ENCODE measurements at regions not wholly inside any gene's neighbourhood (a gene's known extent, or its start where the extent isn't known, plus 50 kb on each side); places are given as distances from the start of the nearest gene placed in this dataset.

GRCh38 chr9:88077071-88077617 lies 61.1 kb downstream of the SPATA31C2 start:
- DNase-seq = no peak

GRCh38 chr9:88076286-88077070 lies 61.8 kb downstream of the SPATA31C2 start:
- DNase-seq = peak; percentile 3

- no peak for DNase-seq
Observed at GRCh38 chr9:88075966-88076285, 62.3 kb downstream of the SPATA31C2 start.

- no peak for DNase-seq
Observed at GRCh38 chr9:88075506-88075905, 62.8 kb downstream of the SPATA31C2 start.

- DNase-seq = no peak
Observed at GRCh38 chr9:88074931-88075330, 63.3 kb downstream of the SPATA31C2 start.

- DNase-seq = no peak
Observed at GRCh38 chr9:88072831-88073375, 65.4 kb downstream of the SPATA31C2 start.

- no peak for DNase-seq
Observed at GRCh38 chr9:88071331-88071730, 66.9 kb downstream of the SPATA31C2 start.

- no peak for DNase-seq
Observed at GRCh38 chr9:88065619-88066018, 72.7 kb downstream of the SPATA31C2 start.

GRCh38 chr9:88064554-88064953 lies 73.7 kb downstream of the SPATA31C2 start:
- no peak for DNase-seq

GRCh38 chr9:88060746-88061145 lies 77.5 kb downstream of the SPATA31C2 start:
- no peak for DNase-seq

GRCh38 chr9:88059469-88059868 lies 78.8 kb downstream of the SPATA31C2 start:
- no peak for DNase-seq

GRCh38 chr9:88056876-88057275 lies 81.4 kb downstream of the SPATA31C2 start:
- no peak for DNase-seq

- DNase-seq = no peak
Observed at GRCh38 chr9:88053856-88054501, 79.6 kb upstream of the CDK20 start.

GRCh38 chr9:88052321-88052965 lies 78.1 kb upstream of the CDK20 start:
- no peak for DNase-seq

- no peak for DNase-seq
Observed at GRCh38 chr9:88051138-88051537, 76.8 kb upstream of the CDK20 start.

GRCh38 chr9:88049677-88050307 lies 75.5 kb upstream of the CDK20 start:
- no peak for DNase-seq

- no peak for DNase-seq
Observed at GRCh38 chr9:88046542-88046941, 72.2 kb upstream of the CDK20 start.

- no peak for DNase-seq
Observed at GRCh38 chr9:88045686-88046085, 71.4 kb upstream of the CDK20 start.

- no peak for DNase-seq
Observed at GRCh38 chr9:88044200-88044599, 69.9 kb upstream of the CDK20 start.

GRCh38 chr9:88043647-88044046 lies 69.3 kb upstream of the CDK20 start:
- DNase-seq = no peak

GRCh38 chr9:88041447-88041846 lies 67.1 kb upstream of the CDK20 start:
- no peak for DNase-seq

- DNase-seq = no peak
Observed at GRCh38 chr9:88037285-88037845, 63.0 kb upstream of the CDK20 start.

GRCh38 chr9:88034964-88035363 lies 60.6 kb upstream of the CDK20 start:
- DNase-seq = no peak

All from central memory CD4-positive, alpha-beta T cell (primary cell).